HG03354 (cell line): ENCODE measurements at regions not wholly inside any gene's neighbourhood (a gene's known extent, or its start where the extent isn't known, plus 50 kb on each side); places are given as distances from the start of the nearest gene placed in this dataset.
"Not testable (repeated sequence)": the region's sequence is repeated elsewhere in the genome, so short reads cannot be mapped to it uniquely, and the experiment has no call there.

Source experiments
- ATAC-seq: cut with Tn5 transposase; IDR thresholded peaks from one replicate; pipeline ENCODE4 v1.9.1; 2021; ENCODE audit warnings: mild to moderate bottlenecking; ENCODE audit not compliant: unreplicated experiment, poor library complexity, severe bottlenecking

DNA sequence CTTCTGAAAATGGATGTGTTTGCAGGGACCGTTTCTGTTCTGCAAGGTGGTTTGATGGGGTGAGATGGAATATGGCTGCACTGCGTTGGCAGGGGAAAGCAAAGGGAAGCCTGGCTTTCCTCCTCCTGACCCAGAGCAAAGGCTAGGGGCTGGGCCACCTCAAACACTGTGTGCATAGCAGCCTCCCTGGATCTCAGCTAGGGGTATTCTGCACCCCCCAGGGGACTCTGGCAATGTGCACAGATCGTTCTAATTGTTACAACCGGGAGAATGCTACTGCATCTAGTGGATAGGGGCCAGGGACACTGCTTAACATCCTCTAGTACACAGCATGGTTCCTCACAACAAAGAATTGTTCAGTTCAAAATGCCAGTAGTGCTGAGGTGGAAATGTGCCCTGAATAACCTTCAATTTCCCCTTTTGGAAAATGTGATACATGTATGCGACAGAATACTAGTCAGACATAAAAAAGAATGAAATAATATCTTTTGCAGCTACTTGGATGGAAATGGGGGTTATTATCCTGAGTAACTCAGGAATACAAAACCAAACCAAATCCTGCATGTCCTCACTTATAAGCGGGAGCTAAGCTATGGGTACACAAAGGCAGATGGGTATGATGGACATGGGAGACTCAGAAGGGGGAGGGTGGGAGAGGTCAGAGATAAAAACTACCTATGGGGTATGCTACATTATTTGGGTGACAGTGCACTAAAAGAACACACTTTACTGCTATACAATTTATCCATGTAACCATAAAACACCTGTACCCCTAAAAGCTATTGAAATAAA lies 671.2 kb downstream of the UQCRFS1 start:
- no peak for ATAC-seq

DNA sequence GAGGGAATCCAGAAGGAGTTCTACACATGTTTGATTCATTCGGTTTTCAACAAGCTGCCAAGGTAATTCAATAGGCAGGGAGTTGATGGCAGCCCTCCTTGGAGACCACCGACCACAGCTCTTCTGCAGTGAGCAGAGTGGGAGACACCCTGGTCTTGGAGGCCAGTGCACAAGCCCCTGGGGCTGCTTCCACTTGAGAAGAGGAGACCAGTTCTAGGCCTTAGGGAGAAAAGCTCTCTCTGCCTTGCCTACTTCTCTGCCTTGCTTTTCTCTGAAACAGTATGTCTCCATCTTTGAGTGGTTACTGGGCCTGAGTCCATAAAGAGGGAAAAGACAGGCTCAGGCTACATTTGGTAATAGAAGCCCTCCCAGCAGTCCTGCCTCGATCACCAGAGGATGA lies 671.9 kb downstream of the UQCRFS1 start:
- no peak for ATAC-seq

DNA sequence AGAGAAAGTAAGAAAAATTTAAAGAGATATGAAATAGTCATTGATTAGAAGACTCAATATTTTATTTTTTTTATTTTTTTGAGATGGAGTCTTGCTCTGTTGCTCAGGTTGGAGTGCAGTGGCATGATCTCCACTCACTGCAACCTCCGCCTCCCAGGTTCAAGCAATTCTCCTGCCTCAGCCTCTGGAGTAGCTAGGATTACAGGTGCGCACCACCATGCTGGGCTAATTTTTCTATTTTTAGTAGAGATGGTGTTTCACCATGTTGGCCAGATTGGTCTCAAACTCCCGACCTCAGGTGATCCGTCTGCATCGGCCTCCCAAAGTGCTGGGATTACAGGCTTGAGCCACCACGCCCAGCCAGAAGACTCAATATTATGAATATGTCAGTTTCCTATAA lies 672.6 kb downstream of the UQCRFS1 start:
- not testable (repeated sequence) for ATAC-seq

DNA sequence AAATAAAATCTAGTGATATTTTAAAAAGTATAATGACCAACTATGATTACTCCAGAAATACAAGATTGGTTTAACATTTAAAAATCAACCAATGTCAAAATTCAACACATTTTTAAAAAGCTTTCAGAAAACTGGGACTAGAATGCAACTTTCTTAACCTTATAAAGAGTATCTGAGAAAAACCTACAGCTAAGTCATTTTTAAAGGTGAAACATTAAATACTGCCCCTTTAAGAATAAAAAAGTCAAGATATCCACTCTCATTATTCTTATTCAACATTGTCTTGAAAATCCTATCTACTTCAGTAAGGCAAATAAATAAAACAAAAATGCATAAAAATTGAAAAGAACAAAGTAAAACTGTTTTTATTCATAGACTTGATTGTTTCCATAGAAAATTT lies 673.2 kb downstream of the UQCRFS1 start:
- ATAC-seq: no peak

DNA sequence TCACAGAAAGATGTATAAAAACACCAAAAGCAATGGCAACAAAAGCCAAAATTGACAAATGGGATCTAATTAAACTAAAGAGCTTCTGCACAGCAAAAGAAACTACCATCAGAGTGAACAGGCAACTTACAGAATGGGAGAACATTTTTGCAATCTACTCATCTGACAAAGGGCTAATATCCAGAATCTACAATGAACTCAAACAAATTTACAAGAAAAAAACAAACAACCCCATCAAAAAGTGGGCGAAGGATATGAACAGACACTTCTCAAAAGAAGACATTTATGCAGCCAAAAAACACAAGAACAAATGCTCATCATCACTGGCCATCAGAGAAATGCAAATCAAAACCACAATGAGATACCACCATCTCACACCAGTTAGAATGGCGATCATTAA lies 674.4 kb downstream of the UQCRFS1 start:
- ATAC-seq: not testable (repeated sequence)

DNA sequence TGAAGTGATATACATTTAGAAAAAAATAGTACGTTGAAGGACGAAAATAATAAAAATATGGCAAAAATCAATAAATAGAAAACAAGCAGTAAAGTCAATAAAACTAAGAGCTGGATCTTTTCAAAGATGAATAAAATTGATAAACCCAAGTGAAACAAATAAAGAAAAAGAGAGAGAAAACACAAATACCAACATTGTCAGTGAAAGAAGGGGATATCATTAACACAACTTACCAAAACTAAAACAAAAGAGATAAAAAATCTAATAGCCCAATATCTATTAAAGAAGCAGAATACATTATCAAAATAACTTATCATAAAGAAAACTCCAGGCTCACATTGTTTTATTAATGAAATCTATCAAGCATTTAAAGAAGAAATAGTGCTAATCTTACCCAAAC lies 675.1 kb downstream of the UQCRFS1 start:
- no peak for ATAC-seq

DNA sequence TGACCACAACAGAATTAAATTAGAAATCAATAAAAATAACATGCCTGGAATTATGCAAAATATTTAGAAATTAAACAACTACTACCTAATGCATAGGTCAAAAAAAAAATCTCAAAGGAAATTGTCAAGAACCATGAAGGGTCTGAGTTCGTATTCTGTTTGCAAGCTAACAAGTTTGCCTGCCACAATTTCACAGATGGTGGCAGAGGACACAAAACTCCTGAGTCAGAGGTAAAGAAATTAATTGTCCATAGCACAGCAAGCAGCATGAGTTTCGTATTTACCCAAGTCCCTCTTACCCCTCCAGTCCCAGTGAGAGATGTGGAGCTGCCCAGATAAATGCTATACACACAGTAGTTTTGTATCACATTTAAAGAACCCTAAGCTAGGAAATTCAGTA lies 675.9 kb downstream of the UQCRFS1 start:
- no peak for ATAC-seq

DNA sequence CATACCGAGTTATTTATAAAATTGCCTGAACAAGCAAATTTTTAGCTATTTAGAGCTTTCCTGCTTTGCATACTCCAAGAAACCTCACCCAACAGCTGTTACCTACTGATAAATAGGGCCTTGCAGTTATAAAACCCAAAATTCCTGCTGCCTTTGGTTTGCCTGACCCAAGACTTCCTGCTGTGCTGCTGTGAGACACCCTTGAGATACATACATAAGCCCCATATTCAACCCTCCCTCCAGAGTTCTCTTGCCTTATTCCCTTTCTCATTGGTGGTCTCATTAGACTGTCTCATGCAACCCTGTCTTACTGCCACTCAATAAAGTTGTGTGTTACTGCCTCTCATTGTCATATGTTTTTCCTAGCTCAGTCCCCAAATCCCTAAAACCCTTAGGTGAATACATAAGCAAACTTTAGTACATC lies 677.6 kb downstream of the UQCRFS1 start:
- no peak for ATAC-seq

DNA sequence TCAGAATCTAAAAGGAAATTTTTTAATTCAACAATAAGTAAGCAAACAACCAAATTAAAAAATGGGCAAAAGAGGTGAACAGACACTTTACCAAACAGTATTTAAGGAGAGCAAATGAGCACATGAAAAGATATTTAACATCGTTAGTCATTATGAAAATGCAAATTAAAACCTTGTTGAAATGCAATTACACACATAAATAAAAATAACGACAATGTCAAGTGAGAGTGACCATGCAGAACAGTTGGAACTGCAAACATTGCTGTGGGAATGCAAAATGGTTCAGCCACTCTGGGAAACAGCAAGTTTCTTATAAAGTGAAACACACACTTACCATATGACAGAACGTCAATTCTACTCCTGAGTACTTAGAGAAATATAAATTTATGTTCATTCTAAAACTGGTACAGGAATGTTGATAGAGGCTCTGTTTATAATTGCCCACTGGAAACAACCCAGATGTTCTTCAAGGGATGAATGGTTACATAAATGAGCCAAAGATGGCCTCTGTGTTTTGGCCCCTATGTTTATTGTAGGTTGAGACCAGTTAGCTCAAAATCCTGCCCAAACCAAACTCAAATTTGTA lies 678.1 kb downstream of the UQCRFS1 start:
- no peak for ATAC-seq

DNA sequence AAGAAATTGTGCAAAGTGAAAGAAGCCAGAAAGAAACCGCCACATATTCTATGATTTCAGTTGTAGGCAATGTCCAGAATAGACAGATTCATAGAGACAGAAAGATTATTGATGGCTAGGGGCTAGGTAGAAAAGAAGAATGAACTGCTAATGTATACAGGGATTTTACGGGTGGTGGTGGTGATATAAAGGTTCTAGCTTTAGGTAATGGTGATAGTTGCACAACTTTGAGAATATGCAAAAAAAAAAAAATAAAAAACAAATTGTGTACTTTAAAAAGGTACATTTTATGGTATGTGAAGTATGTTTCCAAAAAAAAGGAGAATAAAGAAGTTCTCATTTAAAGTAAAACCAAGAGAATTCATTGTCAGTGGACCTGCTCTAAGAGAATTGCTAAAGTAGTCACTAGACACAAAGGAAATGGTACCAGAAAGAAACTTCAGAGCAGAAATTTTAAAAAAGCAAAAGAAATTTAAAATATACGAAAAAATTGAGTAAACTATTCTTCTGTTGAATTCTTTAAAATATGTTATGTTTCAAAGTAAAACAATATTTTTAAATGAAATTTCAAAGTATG lies 680.1 kb downstream of the UQCRFS1 start:
- no peak for ATAC-seq

DNA sequence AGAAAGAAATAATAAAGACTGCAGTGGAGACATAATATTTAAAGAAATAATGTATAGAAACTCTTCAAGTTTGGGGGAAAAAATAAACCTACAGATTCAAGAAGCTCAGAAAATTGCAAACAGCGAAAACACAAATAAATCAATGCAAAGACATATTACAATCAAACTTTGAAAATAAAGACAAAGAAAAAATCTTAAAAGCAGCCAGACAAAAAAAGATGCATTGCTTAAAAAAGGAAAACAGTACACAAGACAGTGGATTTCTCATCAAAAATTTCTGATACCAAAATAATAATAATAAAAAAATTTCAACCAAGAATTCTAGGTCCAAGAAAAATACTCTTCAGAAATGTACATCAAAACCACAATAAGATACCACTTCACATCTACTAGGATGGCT lies 681.0 kb downstream of the UQCRFS1 start:
- ATAC-seq: no peak

DNA sequence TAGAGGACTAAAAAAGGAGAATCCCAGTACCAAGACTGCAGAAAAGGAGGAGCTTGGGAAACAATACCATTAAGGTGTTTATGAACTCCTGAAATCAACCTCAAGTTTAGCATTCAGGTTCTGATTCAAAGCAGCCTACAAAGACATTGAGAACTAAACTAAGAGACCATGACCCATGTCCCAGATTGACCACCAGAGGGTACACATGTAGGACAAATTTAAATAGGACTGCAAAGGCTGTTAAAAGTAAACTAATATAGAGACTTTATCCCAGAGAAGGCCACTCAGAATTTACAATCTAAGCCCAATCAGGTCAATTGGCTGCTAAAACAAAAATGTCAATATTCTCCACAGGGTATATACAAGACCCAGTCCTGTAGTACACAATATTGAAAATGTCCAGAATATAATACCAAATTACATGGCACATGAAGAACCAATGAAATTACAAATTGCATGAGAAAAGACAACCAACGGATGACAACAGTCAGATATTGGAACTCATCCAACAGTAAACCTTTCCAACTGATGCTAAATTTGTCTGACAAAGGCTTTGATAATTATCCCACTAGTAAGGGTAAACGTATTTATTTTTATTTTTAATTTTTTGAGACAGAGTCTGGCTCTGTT lies 682.4 kb downstream of the UQCRFS1 start:
- ATAC-seq: no peak

DNA sequence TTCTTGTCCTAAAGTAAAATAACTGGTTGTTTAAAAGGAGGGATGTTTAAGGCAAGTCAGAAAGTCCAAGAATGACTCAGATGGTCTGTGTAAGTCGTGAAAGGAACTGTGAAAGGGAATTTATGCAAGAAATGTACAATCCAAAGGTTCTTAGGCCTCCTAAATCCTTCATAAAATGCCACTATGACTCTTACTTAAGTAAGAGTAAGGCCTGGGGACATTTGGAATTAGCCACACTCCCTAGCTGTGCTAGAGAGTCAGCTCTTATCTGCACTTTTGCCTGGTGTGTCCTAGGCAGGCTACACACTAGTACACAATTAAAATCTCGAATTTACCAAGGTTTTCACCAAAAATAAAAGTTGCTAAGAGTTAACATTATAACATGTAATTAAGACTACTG lies 686.9 kb downstream of the UQCRFS1 start:
- ATAC-seq: no peak

DNA sequence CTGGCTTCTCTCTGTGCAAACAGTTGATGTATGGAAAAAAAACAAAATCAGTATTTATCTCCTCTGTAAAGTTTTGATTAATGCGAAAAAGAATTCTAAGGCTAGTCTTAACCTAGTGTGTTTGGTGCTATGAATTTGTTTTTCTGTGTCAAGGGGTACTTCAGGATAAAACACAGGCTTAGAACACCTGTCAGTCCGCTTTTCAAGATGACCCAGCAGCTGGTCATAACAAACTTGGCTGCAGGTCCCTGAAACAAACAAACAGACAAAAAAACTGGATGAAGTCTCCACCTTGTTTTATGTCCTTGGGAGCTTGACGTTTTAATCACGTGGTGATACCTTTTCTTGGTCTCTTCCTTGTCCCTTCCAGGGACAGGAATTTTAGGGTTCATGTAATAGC lies 689.3 kb downstream of the UQCRFS1 start:
- no peak for ATAC-seq

DNA sequence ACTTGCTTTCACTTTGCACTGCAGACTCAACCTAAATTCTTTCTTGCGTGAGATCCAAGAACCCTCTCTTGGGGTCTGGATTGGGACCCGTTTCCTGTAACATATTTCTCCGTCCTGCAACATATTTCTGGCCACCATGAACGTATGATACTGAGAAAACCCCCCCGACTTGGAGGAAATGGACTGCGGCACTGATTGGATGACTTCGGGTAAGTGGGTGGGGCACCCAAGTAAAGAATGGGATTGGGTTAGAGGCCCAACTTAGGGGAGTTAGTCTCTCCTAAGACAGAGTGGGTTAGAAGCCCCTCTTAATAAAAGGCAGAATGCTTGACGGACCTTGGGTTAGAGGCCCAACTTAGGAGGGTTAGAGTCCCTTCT lies 690.4 kb downstream of the UQCRFS1 start:
- ATAC-seq: no peak

DNA sequence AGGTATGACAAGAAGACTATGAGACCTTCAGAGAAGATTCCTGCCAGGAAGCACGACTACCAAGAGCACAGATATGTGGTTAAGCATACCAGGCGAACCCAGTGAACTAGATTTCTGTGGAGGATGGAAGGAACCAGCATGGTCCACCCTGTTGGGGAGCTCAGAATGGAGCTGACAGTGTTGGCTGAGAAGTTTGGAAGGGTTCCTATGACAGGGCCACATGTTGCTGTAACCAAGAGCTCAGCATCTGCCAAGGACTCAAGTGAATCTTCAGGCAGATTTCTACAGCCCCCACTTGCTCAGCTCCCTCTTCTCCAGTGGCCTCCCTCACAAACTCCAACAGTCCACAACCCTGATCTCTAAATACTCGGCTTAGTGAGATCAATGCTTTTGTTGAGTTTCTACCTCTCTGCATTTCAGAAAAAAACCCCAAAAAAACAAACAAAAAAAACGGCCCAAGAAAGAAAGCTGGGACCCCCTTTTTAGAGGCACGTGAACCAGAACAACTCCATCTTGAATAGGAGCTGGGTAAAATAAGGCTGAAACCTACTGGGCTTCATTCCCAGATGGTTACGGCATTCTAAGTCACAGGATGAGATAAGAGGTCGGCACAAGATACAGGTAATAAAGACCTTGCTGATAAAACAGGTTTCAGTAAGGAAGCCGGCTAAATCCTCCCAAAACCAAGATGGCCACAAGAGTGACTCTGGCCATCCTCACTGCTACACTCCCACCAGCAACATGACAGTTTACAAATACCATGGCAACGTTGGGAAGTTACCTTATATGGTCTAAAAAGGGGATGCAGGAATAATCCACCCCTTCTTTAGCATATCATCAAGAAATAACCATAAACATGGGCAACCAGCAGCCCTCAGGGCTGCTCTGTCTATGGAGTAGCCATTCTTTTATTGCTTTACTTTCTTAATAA lies 691.1 kb downstream of the UQCRFS1 start:
- ATAC-seq: no peak

DNA sequence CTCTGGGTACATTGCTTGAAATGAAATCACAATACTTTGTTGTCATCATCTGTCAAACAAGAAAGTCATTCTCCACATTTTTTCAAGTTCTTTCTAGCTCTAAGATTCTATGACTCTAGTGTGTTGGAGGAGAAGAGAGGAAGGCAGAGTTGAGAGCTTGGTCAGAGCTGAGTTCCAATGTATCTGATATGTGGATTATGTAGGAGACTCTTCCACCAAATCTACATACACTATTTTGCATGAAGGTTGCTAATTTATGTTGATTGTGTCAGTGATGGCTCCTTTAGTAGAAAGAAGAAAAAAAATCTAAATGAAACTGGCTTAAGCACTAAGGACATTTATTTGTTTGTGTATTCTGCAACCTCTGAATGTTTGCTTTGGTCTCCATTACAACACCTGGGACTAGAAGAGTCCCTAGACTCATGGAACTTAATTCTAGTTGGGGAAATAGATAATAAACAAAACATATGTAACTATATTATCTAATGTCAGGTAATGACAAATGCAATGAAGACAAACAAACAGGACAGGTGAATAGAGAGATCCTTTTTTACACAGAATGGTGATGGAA lies 691.9 kb downstream of the UQCRFS1 start:
- no peak for ATAC-seq

DNA sequence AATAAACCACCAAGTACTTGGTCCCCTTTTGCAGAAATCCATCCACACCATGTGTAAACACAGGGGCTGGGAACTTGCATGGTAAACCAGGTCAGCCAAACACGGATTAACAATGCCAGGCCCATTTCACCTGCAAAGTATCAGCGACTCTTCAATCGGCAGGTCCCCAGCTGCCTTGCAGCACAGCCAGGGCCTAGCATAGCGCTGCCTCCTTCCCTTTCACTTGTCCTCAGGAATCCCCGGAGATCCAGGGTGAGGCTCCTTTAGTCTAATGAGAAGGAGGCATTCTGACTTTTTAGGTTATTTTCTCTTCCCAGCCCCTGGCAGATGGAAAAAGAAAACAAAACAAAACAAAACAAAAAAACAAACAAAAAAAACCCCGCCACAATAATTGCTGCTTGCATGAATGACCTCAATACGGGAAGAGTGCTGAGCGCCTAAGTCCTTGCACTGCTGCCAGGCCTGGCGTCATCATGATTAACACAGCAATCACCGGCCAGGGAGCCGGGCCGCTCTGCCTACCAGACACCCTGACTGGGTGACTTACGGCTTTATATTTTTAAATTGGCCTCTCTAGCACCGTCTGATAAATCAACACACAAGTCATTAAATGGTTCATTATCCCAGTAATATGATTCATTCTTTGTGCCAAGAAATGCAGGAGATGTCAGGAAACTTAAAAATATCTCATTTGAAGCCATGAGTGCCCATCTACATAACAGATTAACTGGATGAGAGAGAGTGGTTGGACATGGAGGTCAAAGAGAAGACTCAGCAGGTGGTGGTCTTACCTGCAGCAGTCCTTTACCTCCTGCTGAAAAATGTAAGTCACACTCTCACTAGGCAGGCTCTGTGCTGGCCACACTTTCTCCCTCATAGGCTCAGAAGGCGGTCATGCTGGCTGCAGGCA lies 692.7 kb downstream of the UQCRFS1 start:
- no peak for ATAC-seq
